ENCODE measurements at regions not wholly inside any gene's neighbourhood (a gene's known extent, or its start where the extent isn't known, plus 50 kb on each side); places are given as distances from the start of the nearest gene placed in this dataset.
A peak's percentile ranks its signal among the peaks of the same experiment; 100 is the strongest.
"Not testable (repeated sequence)": the region's sequence is repeated elsewhere in the genome, so short reads cannot be mapped to it uniquely, and the experiment has no call there.

GRCh38 chr15:39404767-39405181 is 176.1 kb upstream of the THBS1 start:
- no peak for DNase-seq

- DNase-seq, result no peak
These were observed 174.4 kb upstream of the THBS1 start for GRCh38 chr15:39406485-39406884.

GRCh38 chr15:39407116-39407515 is 173.8 kb upstream of the THBS1 start:
- peak; percentile 35 for DNase-seq

GRCh38 chr15:39409876-39410530 is 170.9 kb upstream of the THBS1 start:
- DNase-seq, result no peak

- no peak for DNase-seq
These were observed 169.5 kb upstream of the THBS1 start for GRCh38 chr15:39411102-39411989.

GRCh38 chr15:39413558-39413957 is 167.3 kb upstream of the THBS1 start:
- no peak for DNase-seq

- DNase-seq, result no peak
These were observed 166.7 kb upstream of the THBS1 start for GRCh38 chr15:39414201-39414600.

GRCh38 chr15:39415634-39416033 is 165.2 kb upstream of the THBS1 start:
- no peak for DNase-seq

- DNase-seq, result no peak
These were observed 164.6 kb upstream of the THBS1 start for GRCh38 chr15:39416258-39416657.

- peak; percentile 55 for DNase-seq
These were observed 163.3 kb upstream of the THBS1 start for GRCh38 chr15:39417366-39418134.

GRCh38 chr15:39419651-39420050 is 161.2 kb upstream of the THBS1 start:
- DNase-seq, result no peak

- DNase-seq, result not testable (repeated sequence)
These were observed 160.6 kb upstream of the THBS1 start for GRCh38 chr15:39420123-39420852.

- not testable (repeated sequence) for DNase-seq
These were observed 160.1 kb upstream of the THBS1 start for GRCh38 chr15:39420853-39421192.

- DNase-seq, result no peak
These were observed 154.0 kb upstream of the THBS1 start for GRCh38 chr15:39426552-39427532.

- no peak for DNase-seq
These were observed 153.2 kb upstream of the THBS1 start for GRCh38 chr15:39427705-39428104.

GRCh38 chr15:39429898-39430357 is 151.0 kb upstream of the THBS1 start:
- no peak for DNase-seq

GRCh38 chr15:39430389-39430788 is 150.5 kb upstream of the THBS1 start:
- no peak for DNase-seq

- DNase-seq, result no peak
These were observed 149.5 kb upstream of the THBS1 start for GRCh38 chr15:39431376-39431775.

- no peak for DNase-seq
These were observed 148.9 kb upstream of the THBS1 start for GRCh38 chr15:39432026-39432425.

GRCh38 chr15:39432912-39433348 is 147.9 kb upstream of the THBS1 start:
- DNase-seq, result no peak

GRCh38 chr15:39433376-39433775 is 147.5 kb upstream of the THBS1 start:
- DNase-seq, result no peak
